Endodermal cell (in vitro differentiated cells): ENCODE measurements at regions not wholly inside any gene's neighbourhood (a gene's known extent, or its start where the extent isn't known, plus 50 kb on each side); places are given as distances from the start of the nearest gene placed in this dataset.

Experiments
- DNase-seq: peaks from one replicate; pipeline ENCODE4 v3.0.0-alpha.2; 2017
- H3K27ac ChIP-seq: 2 replicates; pipeline ENCODE4 v1.5.1; 2013; ENCODE audit warnings: mild to moderate bottlenecking, low read depth, low read length, moderate library complexity
- H3K27me3 ChIP-seq: 2 replicates; pipeline ENCODE4 v1.6.1; 2013; ENCODE audit warnings: mild to moderate bottlenecking, low read length, moderate library complexity; ENCODE audit not compliant: insufficient read depth, control insufficient read depth, poor library complexity, severe bottlenecking
- H3K36me3 ChIP-seq: 2 replicates; pipeline ENCODE4 v1.7.0; 2013; ENCODE audit warnings: mild to moderate bottlenecking, low read length, moderate library complexity; ENCODE audit not compliant: control insufficient read depth, insufficient read depth
- H3K4me1 ChIP-seq: one replicate; pipeline ENCODE4 v1.7.0; 2013; ENCODE audit warnings: low read length; ENCODE audit not compliant: control insufficient read depth, insufficient read depth
- H3K4me3 ChIP-seq: 2 replicates; pipeline ENCODE4 v1.5.1; 2013; ENCODE audit warnings: mild to moderate bottlenecking, low read length, moderate library complexity
- H3K9ac ChIP-seq: 2 replicates; pipeline ENCODE4 v1.6.1; 2013; ENCODE audit warnings: mild to moderate bottlenecking, low read length, moderate library complexity; ENCODE audit not compliant: poor library complexity, severe bottlenecking; ENCODE audit errors: extremely low read depth
- H3K9me3 ChIP-seq: 2 replicates; pipeline ENCODE4 v1.6.1; 2013; ENCODE audit warnings: mild to moderate bottlenecking, low read length, moderate library complexity; ENCODE audit not compliant: control insufficient read depth
- H3K27ac Mint-ChIP-seq: 2 replicates; pipeline ENCODE4 v1.8.0; 2020; ENCODE audit warnings: mixed read lengths
- H3K27me3 Mint-ChIP-seq: 2 replicates; pipeline ENCODE4 v1.8.0; 2021; ENCODE audit warnings: mild to moderate bottlenecking, mixed read lengths; ENCODE audit not compliant: insufficient read depth
- H3K36me3 Mint-ChIP-seq: 2 replicates; pipeline ENCODE4 v1.8.0; 2020; ENCODE audit warnings: low read depth, mixed read lengths
- H3K4me1 Mint-ChIP-seq: 2 replicates; pipeline ENCODE4 v1.8.0; 2020; ENCODE audit warnings: mixed read lengths
- H3K4me3 Mint-ChIP-seq: 2 replicates; pipeline ENCODE4 v1.8.0; 2020; ENCODE audit warnings: mild to moderate bottlenecking, moderate library complexity, mixed read lengths
- H3K9me3 Mint-ChIP-seq: 2 replicates; pipeline ENCODE4 v1.8.0; 2020; ENCODE audit warnings: mild to moderate bottlenecking, mixed read lengths
- WGBS, 2 experiments: methylation state at CpG; one replicate each; pipeline versions ENCODE4 v1.1.5 to v1.1.7; 2013; ENCODE audit warnings: missing lambda C conversion rate in 2 of 2, mixed read lengths in 1 of 2; ENCODE audit not compliant: insufficient coverage in 1 of 2, insufficient read length in 1 of 2; 5-methylcytosine and 5-hydroxymethylcytosine counted together
- TF ChIP-seq, protein P1 (sequence below): fragments of 200-600 bp; sonication (generic); conservative IDR thresholded peaks from 2 replicates; pipeline ENCODE4 v1.5.0; 2021; ENCODE audit warnings: antibody characterized with exemption, mild to moderate bottlenecking

DNA sequence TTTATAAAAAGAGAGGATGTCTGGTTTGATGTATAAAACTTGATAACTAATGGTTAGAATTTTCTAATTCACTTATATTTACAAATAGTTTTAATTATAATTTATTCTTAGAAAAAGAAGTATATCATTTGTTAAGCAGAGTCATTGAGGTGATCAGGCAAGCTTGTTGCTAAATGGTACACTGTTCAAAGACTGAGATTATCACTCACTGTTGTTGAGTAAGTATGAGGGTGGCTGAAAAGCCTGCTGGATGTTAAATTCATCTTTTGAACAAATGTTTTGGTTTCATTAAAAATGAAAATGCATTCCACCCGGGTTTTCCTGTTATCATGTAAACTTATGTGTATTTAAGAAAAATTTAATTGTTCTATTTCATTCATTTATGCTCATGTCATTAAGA is 451.8 kb downstream of the ADAMTS20 start:
- Histone ChIP-seq H3K27me3 (no peaks in the 10 kb centered on the region), H3K36me3 (no peaks in the 10 kb centered on the region), H3K9ac (no peak overlapping the region), H3K9me3 (no peaks in the 10 kb centered on the region), H3K4me1 (peaks cover 9% of the 10 kb centered on the region), H3K27ac (no peak overlapping the region), H3K4me3 (no peak overlapping the region)
- peaks cover 13% of the 10 kb centered on the region for H3K4me1 Mint-ChIP-seq
- H3K9me3 Mint-ChIP-seq = no peaks in the 10 kb centered on the region
- no peak for DNase-seq
- TF ChIP-seq, protein P1, sequence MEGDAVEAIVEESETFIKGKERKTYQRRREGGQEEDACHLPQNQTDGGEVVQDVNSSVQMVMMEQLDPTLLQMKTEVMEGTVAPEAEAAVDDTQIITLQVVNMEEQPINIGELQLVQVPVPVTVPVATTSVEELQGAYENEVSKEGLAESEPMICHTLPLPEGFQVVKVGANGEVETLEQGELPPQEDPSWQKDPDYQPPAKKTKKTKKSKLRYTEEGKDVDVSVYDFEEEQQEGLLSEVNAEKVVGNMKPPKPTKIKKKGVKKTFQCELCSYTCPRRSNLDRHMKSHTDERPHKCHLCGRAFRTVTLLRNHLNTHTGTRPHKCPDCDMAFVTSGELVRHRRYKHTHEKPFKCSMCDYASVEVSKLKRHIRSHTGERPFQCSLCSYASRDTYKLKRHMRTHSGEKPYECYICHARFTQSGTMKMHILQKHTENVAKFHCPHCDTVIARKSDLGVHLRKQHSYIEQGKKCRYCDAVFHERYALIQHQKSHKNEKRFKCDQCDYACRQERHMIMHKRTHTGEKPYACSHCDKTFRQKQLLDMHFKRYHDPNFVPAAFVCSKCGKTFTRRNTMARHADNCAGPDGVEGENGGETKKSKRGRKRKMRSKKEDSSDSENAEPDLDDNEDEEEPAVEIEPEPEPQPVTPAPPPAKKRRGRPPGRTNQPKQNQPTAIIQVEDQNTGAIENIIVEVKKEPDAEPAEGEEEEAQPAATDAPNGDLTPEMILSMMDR = no peak
- no peaks in the 10 kb centered on the region for H3K27me3 Mint-ChIP-seq
- no peaks in the 10 kb centered on the region for H3K36me3 Mint-ChIP-seq
- H3K4me3 Mint-ChIP-seq = no peak overlapping the region
- H3K27ac Mint-ChIP-seq = no peak overlapping the region
- WGBS, 2 experiments = no CpG with 5 or more reads among the region's 1 CpG

DNA sequence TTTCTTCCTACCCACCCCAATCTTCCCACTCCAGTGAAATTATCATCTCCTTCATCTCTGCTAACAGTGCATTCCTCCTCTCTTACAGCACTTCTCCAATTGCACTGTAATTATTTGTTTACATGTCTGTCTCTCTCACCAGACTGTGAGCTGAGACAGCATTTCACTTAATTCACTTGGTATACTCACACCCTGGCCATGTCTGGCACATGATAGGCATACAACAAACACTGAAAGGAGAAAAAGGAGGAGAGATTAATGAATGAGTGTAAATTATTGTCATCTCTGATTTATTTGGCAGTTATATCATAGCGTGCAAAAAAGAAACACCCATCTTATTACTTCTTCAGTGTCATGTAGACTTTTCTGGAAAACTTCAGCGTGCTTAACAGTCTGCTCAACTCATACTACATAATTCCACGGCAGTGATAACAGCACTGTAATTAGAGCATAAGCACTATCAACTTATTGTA is 452.3 kb downstream of the ADAMTS20 start:
- Histone ChIP-seq H3K27ac (no peak overlapping the region), H3K4me3 (no peak overlapping the region), H3K9ac (no peak overlapping the region), H3K9me3 (no peaks in the 10 kb centered on the region), H3K4me1 (peaks cover 7% of the 10 kb centered on the region), H3K36me3 (no peaks in the 10 kb centered on the region), H3K27me3 (no peaks in the 10 kb centered on the region)
- DNase-seq = no peak
- H3K27ac Mint-ChIP-seq = no peak overlapping the region
- H3K27me3 Mint-ChIP-seq = no peaks in the 10 kb centered on the region
- TF ChIP-seq, protein P1 = no peak
- H3K4me3 Mint-ChIP-seq = no peak overlapping the region
- no peaks in the 10 kb centered on the region for H3K9me3 Mint-ChIP-seq
- H3K4me1 Mint-ChIP-seq = peaks cover 11% of the 10 kb centered on the region
- 95% methylated on average over 3 of the region's 3 CpGs; no CpG with 5 or more reads in 1 of the 2 experiments for WGBS, 2 experiments
- no peaks in the 10 kb centered on the region for H3K36me3 Mint-ChIP-seq

DNA sequence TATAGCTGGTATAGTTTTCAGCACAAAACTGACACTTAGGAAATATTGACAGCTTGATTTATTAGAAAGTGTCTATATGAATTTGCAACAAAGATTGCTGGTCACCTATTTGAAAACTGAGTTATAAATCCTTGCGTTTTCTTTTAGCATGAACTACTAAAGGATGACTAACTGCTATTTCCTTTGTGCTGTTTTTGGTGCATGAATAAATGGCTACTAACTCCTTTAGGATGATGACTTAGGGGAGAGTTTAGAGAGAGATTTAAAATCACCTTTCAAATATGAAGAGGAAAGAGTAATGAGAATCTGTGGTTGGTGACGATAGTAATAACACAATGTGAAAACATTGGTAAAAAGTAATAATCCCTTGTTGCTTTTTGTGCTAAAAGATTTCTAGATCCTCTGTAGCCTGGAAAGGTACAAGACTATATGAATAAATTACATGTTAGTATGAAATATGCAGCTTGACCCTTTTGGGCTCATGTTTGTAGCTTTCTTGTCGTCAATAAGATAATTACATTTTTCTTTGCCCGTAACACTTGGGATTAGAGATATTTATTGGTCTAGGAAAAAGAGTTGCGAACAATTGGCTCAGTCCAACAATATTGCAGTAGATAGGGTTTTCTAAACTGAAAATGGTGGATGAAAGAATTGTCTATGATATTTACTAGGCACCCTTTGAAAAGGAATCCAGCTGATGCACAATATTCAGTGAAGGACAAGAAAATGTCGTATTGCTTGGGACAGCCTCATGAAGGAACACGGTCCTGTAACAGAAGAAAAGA is 453.0 kb downstream of the ADAMTS20 start:
- Histone ChIP-seq H3K9me3 (no peaks in the 10 kb centered on the region), H3K4me3 (no peak overlapping the region), H3K27me3 (no peaks in the 10 kb centered on the region), H3K27ac (no peak overlapping the region), H3K9ac (no peak overlapping the region), H3K36me3 (no peaks in the 10 kb centered on the region), H3K4me1 (peaks cover 3% of the 10 kb centered on the region)
- peaks cover 5% of the 10 kb centered on the region for H3K4me1 Mint-ChIP-seq
- no peak overlapping the region for H3K27ac Mint-ChIP-seq
- no peaks in the 10 kb centered on the region for H3K9me3 Mint-ChIP-seq
- no peak overlapping the region for H3K4me3 Mint-ChIP-seq
- no peaks in the 10 kb centered on the region for H3K36me3 Mint-ChIP-seq
- no peaks in the 10 kb centered on the region for H3K27me3 Mint-ChIP-seq
- WGBS, 2 experiments = 93 to 100% methylated on average over 6 to 7 of the region's 7 CpGs
- TF ChIP-seq, protein P1 = no peak
- no peak for DNase-seq
